ENCODE measurements at regions not wholly inside any gene's neighbourhood (a gene's known extent, or its start where the extent isn't known, plus 50 kb on each side); places are given as distances from the start of the nearest gene placed in this dataset.

DNA sequence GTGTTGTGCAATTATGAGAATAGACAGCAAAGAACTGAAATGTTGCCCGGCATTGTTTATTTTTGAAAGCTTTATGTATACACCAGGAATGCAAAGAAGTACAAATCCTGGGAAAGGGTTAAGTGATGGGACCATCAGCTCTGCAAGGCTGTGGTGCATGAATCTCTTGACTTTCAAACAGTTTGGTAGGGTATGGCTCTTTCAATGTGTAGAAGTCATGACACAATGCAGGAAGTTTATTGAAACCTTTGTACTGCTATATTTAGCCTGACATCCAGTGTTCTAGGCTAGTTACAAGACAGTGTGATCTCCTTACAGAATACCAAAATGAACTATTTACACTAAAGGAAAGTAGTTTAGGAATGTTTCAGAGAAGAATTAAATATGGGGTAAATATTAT lies 206.8 kb upstream of the HAND2 start:
- H3K27ac Mint-ChIP-seq = no peak overlapping the region
- no peaks in the 10 kb centered on the region for H3K9me3 ChIP-seq (ENCODE audit: low read depth)
- no peaks in the 10 kb centered on the region for H3K9me3 Mint-ChIP-seq

DNA sequence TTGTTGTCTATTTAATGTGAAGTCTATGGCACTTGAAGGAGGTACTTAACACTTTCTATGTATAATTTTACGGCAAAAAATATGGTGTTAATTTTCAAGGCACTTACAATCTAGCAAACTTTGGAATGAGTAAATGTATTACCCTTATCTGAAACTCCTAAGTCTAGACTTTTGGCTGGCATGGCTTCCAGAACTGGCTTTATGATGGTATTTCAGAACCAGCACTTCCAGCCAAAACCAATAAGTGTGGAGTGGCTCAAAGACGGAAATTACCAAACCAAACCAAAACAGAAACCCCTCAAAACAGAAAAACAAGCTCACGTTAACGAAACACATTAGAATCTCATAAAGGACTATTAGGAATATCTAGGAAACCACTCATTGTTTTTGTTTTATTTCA lies 205.6 kb upstream of the HAND2 start:
- H4K20me1 ChIP-seq (ENCODE audit: low read depth) = no peaks in the 10 kb centered on the region
- no peak overlapping the region for H2AFZ ChIP-seq (replicated peaks)
- no peak overlapping the region for H3K4me2 ChIP-seq
- no peaks in the 10 kb centered on the region for H3K36me3 ChIP-seq
- no peaks in the 10 kb centered on the region for H3K4me1 Mint-ChIP-seq
- no peaks in the 10 kb centered on the region for H3K36me3 Mint-ChIP-seq
- no peak overlapping the region for H3K4me3 Mint-ChIP-seq
- no peak overlapping the region for H3K9ac ChIP-seq
- H3K9me3 Mint-ChIP-seq = no peaks in the 10 kb centered on the region
- TF ChIP-seq, protein P1, sequence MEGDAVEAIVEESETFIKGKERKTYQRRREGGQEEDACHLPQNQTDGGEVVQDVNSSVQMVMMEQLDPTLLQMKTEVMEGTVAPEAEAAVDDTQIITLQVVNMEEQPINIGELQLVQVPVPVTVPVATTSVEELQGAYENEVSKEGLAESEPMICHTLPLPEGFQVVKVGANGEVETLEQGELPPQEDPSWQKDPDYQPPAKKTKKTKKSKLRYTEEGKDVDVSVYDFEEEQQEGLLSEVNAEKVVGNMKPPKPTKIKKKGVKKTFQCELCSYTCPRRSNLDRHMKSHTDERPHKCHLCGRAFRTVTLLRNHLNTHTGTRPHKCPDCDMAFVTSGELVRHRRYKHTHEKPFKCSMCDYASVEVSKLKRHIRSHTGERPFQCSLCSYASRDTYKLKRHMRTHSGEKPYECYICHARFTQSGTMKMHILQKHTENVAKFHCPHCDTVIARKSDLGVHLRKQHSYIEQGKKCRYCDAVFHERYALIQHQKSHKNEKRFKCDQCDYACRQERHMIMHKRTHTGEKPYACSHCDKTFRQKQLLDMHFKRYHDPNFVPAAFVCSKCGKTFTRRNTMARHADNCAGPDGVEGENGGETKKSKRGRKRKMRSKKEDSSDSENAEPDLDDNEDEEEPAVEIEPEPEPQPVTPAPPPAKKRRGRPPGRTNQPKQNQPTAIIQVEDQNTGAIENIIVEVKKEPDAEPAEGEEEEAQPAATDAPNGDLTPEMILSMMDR (IDR thresholded peaks at IDR 0.05) = no peak
- no peak for TF ChIP-seq EZH2phosphoT487 (IDR thresholded peaks at IDR 0.05)
- H3K9me3 ChIP-seq (ENCODE audit: low read depth) = no peaks in the 10 kb centered on the region
- H3K27me3 ChIP-seq = no peaks in the 10 kb centered on the region
- peaks cover 2% of the 10 kb centered on the region for H3K27me3 Mint-ChIP-seq (ENCODE audit: insufficient read depth, low read depth)
- DNase-seq (ENCODE audit: low spot score) = no peak
- no peaks in the 10 kb centered on the region for H3K79me2 ChIP-seq (ENCODE audit: low read depth)
- no peak overlapping the region for H3K27ac ChIP-seq
- no peak overlapping the region for H3K4me3 ChIP-seq
- no peaks in the 10 kb centered on the region for H3F3A ChIP-seq (ENCODE audit: low read depth)
- H3K27ac Mint-ChIP-seq = no peak overlapping the region
- H3K4me1 ChIP-seq = no peaks in the 10 kb centered on the region

More for the DNA sequence above, 206.8 kb upstream of the HAND2 start:
- no peak overlapping the region for H3K27ac ChIP-seq
- Mint-ChIP-seq H3K4me1 (no peaks in the 10 kb centered on the region), H3K36me3 (no peaks in the 10 kb centered on the region), H3K4me3 (no peak overlapping the region), H3K27me3 (ENCODE audit: insufficient read depth, low read depth) (peaks cover 2% of the 10 kb centered on the region)
- H3F3A ChIP-seq (ENCODE audit: low read depth) = no peaks in the 10 kb centered on the region
- H3K4me3 ChIP-seq = no peak overlapping the region
- no peaks in the 10 kb centered on the region for H3K27me3 ChIP-seq
- no peaks in the 10 kb centered on the region for H3K36me3 ChIP-seq
- H3K4me1 ChIP-seq = no peaks in the 10 kb centered on the region
- no peak overlapping the region for H2AFZ ChIP-seq (replicated peaks)
- DNase-seq (ENCODE audit: low spot score) = no peak
- TF ChIP-seq, protein P1 (IDR thresholded peaks at IDR 0.05) = no peak
- TF ChIP-seq EZH2phosphoT487 (IDR thresholded peaks at IDR 0.05) (no peak), EZH2 (IDR thresholded peaks at IDR 0.05) (no peak)
- H3K4me2 ChIP-seq = no peak overlapping the region
- H3K79me2 ChIP-seq (ENCODE audit: low read depth) = no peaks in the 10 kb centered on the region
- H4K20me1 ChIP-seq (ENCODE audit: low read depth) = no peaks in the 10 kb centered on the region
- no peak overlapping the region for H3K9ac ChIP-seq

DNA sequence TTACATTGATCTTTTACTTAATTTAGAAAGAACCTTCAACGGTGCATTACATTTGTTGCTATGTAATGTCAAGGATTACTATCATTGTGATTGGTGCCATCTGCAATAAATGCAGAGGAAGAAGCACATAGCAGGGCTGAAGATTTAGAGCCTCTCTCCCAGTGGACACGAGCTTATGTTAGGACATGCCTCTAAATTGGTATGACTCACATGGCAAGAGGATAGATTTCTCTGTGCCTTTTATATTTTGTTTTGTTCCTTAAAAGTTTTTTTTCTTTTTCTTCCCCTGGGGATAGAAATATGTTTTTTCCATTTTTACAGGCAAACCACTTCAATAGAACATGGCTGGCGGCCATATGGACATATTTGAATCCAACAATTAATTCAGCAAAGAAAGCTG lies 205.0 kb upstream of the HAND2 start:
- Mint-ChIP-seq H3K36me3 (no peaks in the 10 kb centered on the region), H3K4me1 (no peaks in the 10 kb centered on the region), H3K9me3 (no peaks in the 10 kb centered on the region), H3K4me3 (no peak overlapping the region), H3K27ac (no peak overlapping the region), H3K27me3 (ENCODE audit: insufficient read depth, low read depth) (peaks cover 2% of the 10 kb centered on the region)
- Histone ChIP-seq H3K4me1 (no peaks in the 10 kb centered on the region), H3K4me2 (no peak overlapping the region), H4K20me1 (ENCODE audit: low read depth) (no peaks in the 10 kb centered on the region), H3K9me3 (ENCODE audit: low read depth) (no peaks in the 10 kb centered on the region), H3K27ac (no peak overlapping the region), H3K27me3 (no peaks in the 10 kb centered on the region), H3K36me3 (no peaks in the 10 kb centered on the region), H3F3A (ENCODE audit: low read depth) (no peaks in the 10 kb centered on the region), H3K9ac (no peak overlapping the region), H3K4me3 (no peak overlapping the region), H3K79me2 (ENCODE audit: low read depth) (no peaks in the 10 kb centered on the region), H2AFZ (replicated peaks) (no peak overlapping the region)
- no peak for DNase-seq (ENCODE audit: low spot score)
- TF ChIP-seq EZH2phosphoT487 (IDR thresholded peaks at IDR 0.05) (no peak), EZH2 (IDR thresholded peaks at IDR 0.05) (no peak)
- TF ChIP-seq, protein P1 (IDR thresholded peaks at IDR 0.05) = no peak

DNA sequence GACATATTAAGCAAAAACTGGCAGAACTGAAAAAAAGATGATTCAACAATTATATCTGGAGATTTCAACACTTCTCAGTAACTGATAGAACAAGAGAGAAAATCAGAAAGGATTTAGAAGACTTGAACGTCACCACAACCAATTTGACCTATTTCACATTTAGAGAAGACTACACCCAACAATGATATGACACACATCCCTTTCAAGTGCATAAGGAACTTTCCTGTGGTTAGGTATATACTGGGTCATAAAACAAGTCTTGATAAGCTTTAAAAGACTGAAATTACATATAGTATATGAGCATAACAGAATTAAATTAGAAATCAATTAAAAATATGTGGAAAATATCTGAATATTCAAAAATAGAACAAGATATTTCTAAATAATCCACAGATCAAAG lies 201.2 kb upstream of the HAND2 start:
- Histone ChIP-seq H3K9me3 (ENCODE audit: low read depth) (no peaks in the 10 kb centered on the region), H2AFZ (replicated peaks) (no peak overlapping the region), H4K20me1 (ENCODE audit: low read depth) (no peaks in the 10 kb centered on the region), H3K36me3 (no peaks in the 10 kb centered on the region), H3K79me2 (ENCODE audit: low read depth) (no peaks in the 10 kb centered on the region), H3K4me1 (no peaks in the 10 kb centered on the region), H3K4me3 (no peak overlapping the region), H3F3A (ENCODE audit: low read depth) (no peaks in the 10 kb centered on the region), H3K9ac (no peak overlapping the region), H3K27ac (no peak overlapping the region), H3K27me3 (no peaks in the 10 kb centered on the region), H3K4me2 (no peak overlapping the region)
- peaks cover 6% of the 10 kb centered on the region for H3K9me3 Mint-ChIP-seq
- no peaks in the 10 kb centered on the region for H3K36me3 Mint-ChIP-seq
- DNase-seq (ENCODE audit: low spot score) = no peak
- no peak for TF ChIP-seq EZH2 (IDR thresholded peaks at IDR 0.05)
- TF ChIP-seq EZH2phosphoT487 (IDR thresholded peaks at IDR 0.05) = no peak
- TF ChIP-seq, protein P1 (IDR thresholded peaks at IDR 0.05) = no peak
- H3K27me3 Mint-ChIP-seq (ENCODE audit: insufficient read depth, low read depth) = peaks cover 3% of the 10 kb centered on the region
- no peak overlapping the region for H3K4me3 Mint-ChIP-seq
- no peaks in the 10 kb centered on the region for H3K4me1 Mint-ChIP-seq
- H3K27ac Mint-ChIP-seq = no peak overlapping the region
